Cardiac fibroblast (primary cell): ENCODE measurements at regions not wholly inside any gene's neighbourhood (a gene's known extent, or its start where the extent isn't known, plus 50 kb on each side); places are given as distances from the start of the nearest gene placed in this dataset.

ENCODE experiments used
- DNase-seq, 2 donors: peaks; one replicate each; pipeline versions ENCODE4 v3.0.0 to v3.0.0-alpha.2; 2010; ENCODE audit warnings: low read depth in 2 of 2
- H3K4me3 ChIP-seq, 2 donors: replicated peaks in 1 of 2; 1 replicate in 1 of 2; 2 replicates in 1 of 2; pipeline ENCODE4 v1.5.1; 2011; ENCODE audit warnings: low read depth in 2 of 2, low read length in 2 of 2, mild to moderate bottlenecking in 2 of 2, moderate library complexity in 1 of 2
- CTCF ChIP-seq: IDR thresholded peaks from one replicate; pipeline ENCODE4 v1.5.1; 2011; ENCODE audit warnings: low read depth, mild to moderate bottlenecking, low read length, inconsistent platforms

DNA sequence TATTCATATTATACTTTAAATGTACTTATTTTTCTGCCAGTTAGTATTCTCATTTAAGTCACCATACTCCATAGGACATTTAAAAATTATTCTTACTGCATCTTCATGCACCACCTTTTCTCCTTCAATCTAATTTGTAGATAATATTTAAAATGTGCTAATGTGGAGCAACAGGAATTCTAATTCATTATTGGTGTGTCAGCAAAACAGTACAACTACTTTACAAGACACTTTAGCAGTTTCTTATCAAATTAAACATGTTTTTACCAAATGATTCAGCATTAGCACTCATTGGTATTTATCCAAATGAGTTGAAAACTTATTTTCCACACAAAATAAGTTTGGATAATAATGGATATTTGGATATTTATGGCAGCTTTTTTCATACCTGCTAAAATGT lies 1041.8 kb upstream of the ADGRB3 start:
- no peak overlapping the region for H3K4me3 ChIP-seq
- no peak for DNase-seq
- TF ChIP-seq CTCF = no peak

GRCh38 chr6:67591910-67592309 lies 1043.2 kb upstream of the ADGRB3 start:
- no peak for DNase-seq
- H3K4me3 ChIP-seq = no peak overlapping the region
- TF ChIP-seq CTCF = no peak

DNA sequence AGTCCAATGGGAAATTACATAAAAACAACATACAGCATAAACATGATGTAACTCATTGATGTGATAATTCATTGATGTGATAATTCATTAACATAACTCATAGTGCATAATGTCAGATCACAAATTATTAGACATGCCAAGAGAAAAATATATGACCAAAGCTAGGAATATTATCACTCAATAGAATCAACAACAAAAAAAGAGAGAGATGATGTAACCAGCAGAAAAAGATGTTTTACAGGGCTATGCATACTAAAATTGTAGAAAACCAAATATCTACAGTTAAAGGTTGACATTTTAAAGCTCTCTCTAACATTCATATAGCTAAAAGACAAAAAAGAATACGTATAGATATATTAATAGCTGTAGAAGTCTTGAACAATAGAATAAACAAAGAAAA lies 1067.2 kb upstream of the ADGRB3 start:
- no peak for DNase-seq
- H3K4me3 ChIP-seq = no peak overlapping the region
- TF ChIP-seq CTCF = no peak

DNA sequence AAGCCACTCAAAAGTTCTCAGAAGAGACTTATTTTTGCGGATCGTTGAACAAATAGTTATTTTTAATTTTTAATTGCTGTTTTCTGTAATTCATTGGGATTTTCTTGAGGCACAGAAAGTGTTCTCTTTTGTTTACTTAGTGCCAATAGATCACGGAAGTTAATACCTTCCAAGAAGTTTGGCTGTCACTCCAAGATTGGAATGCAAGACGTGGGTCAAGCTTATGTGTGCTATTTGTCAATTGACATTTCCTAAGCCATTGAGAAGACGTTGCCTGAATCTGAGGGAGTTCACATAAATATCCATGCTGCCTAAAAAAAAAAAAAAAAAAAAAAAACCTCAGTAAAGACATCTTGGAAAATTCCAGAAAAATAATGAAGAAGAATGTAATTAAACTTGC lies 1071.4 kb upstream of the ADGRB3 start:
- TF ChIP-seq CTCF = no peak
- DNase-seq = no peak
- H3K4me3 ChIP-seq = no peak overlapping the region

- no peak for DNase-seq
- H3K4me3 ChIP-seq = no peak overlapping the region
- no peak for TF ChIP-seq CTCF
These were observed 1075.0 kb upstream of the ADGRB3 start for GRCh38 chr6:67560068-67560467.

- peak in 1 of 2 donors; percentile 34 for DNase-seq
- no peak for TF ChIP-seq CTCF
- H3K4me3 ChIP-seq = no peak overlapping the region
These were observed 1076.1 kb upstream of the ADGRB3 start for GRCh38 chr6:67558985-67559384.

- DNase-seq = peak in 1 of 2 donors; percentile 17
- no peak overlapping the region for H3K4me3 ChIP-seq
- TF ChIP-seq CTCF = no peak
These were observed 1090.1 kb upstream of the ADGRB3 start for GRCh38 chr6:67544851-67545452.
